GM12874 (cell line): ENCODE measurements at regions not wholly inside any gene's neighbourhood (a gene's known extent, or its start where the extent isn't known, plus 50 kb on each side); places are given as distances from the start of the nearest gene placed in this dataset.

Experiments used
- TF ChIP-seq, protein P1 (sequence below): IDR thresholded peaks from 2 replicates; pipeline ENCODE4 v1.5.1; 2011; ENCODE audit warnings: low read depth, mild to moderate bottlenecking, control low read depth, low read length, moderate library complexity; ENCODE audit not compliant: insufficient read depth

- TF ChIP-seq, protein P1, sequence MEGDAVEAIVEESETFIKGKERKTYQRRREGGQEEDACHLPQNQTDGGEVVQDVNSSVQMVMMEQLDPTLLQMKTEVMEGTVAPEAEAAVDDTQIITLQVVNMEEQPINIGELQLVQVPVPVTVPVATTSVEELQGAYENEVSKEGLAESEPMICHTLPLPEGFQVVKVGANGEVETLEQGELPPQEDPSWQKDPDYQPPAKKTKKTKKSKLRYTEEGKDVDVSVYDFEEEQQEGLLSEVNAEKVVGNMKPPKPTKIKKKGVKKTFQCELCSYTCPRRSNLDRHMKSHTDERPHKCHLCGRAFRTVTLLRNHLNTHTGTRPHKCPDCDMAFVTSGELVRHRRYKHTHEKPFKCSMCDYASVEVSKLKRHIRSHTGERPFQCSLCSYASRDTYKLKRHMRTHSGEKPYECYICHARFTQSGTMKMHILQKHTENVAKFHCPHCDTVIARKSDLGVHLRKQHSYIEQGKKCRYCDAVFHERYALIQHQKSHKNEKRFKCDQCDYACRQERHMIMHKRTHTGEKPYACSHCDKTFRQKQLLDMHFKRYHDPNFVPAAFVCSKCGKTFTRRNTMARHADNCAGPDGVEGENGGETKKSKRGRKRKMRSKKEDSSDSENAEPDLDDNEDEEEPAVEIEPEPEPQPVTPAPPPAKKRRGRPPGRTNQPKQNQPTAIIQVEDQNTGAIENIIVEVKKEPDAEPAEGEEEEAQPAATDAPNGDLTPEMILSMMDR = no peak
These were observed 148.1 kb downstream of the PPARGC1A start for GRCh38 chr4:23741681-23742191.

GRCh38 chr4:23737571-23737970 lies 152.3 kb downstream of the PPARGC1A start:
- TF ChIP-seq, protein P1 = no peak

DNA sequence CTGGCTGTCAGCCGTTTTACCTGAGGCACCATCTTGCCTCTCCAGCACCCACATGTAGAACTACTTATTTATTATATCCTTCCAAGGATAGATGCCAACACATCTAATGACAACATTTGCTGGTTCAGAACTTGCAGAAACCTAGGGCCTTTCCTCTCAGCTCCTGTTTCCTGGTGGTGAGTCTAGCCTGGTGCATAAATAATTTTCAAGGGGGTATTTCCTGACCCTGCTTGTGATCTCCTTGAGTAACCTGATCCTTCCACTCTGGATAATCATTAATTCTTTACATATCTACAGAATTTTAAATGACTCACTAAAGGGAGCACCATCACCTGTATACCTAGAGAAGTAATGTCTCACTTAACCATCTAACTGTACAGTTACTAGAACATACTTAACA lies 153.4 kb downstream of the PPARGC1A start:
- TF ChIP-seq, protein P1 = no peak

- TF ChIP-seq, protein P1 = no peak
These were observed 155.8 kb downstream of the PPARGC1A start for GRCh38 chr4:23734000-23734399.

DNA sequence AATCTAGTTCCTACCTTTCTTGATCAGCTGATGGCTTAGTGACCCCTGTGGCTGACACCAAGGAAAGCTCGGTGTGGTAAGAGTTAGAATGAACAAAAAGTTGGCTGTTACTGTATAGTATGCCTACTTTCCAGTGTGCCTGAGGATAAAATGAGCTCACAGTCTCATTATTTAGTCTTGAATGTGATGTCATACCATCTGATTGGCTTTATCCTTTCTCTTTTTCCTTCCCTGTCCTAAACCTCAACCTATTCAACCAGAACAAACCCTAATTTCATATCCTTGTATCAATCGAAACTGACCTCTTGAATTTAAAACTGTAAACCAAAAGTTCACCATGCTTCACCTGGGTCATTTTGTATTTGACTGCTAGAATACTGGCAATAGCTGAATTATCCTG lies 156.4 kb downstream of the PPARGC1A start:
- TF ChIP-seq, protein P1 = no peak

DNA sequence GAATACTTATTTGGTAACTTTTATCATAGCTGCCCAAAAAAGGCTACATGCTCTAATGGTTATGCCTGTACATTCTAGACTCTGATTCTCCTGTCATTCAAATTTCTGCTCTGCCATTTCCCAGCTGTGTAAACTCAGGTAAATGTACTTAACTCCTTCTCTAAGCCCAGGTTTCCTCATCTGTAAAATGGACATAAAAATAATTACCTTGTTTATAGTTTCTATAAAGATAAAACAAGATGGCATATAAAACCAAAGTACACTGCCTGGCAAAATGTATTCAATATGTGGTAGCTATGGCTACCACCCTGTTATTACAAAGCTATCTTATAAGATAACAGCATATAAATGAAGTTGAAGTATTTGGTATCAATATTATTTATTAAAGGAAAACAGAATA lies 158.8 kb downstream of the PPARGC1A start:
- TF ChIP-seq, protein P1 = no peak

DNA sequence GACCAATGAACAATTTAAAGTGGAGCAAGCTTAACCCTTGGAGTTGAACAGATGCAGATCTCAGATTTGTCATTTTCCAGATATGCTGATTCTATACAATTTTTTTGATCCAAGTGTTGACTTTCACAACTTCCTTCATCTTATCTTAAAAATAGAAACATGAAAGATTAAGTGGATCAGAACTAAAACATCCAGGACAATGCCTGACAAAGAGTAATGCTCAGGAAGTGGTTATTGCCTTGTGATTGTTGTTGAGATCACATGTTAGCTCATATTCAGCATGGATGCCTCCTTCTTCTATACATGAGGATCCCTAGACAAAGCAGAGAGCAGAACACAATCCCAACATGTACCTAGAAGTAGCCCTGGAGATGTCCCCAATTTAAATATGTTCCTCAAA lies 160.9 kb downstream of the PPARGC1A start:
- TF ChIP-seq, protein P1 = no peak
